ENCODE measurements at regions not wholly inside any gene's neighbourhood (a gene's known extent, or its start where the extent isn't known, plus 50 kb on each side); places are given as distances from the start of the nearest gene placed in this dataset.

GRCh38 chr1:88239205-88239604, 444.9 kb upstream of the PKN2 start:
- Histone ChIP-seq H3K27me3 (ENCODE audit: control insufficient read depth, insufficient read depth, low read length) (no peaks in the 10 kb centered on the region), H3K9ac (ENCODE audit: low read depth, low read length) (no peak overlapping the region), H3K27ac (ENCODE audit: low read depth, low read length) (no peak overlapping the region), H3K36me3 (ENCODE audit: control insufficient read depth, insufficient read depth, low read length) (no peaks in the 10 kb centered on the region), H3K4me3 (ENCODE audit: low read depth, low read length) (no peak overlapping the region), H3K4me1 (ENCODE audit: control insufficient read depth, insufficient read depth, low read length) (no peaks in the 10 kb centered on the region), H3K9me3 (ENCODE audit: control insufficient read depth, insufficient read depth, low read length) (no peaks in the 10 kb centered on the region)

GRCh38 chr1:88247666-88248065, 436.4 kb upstream of the PKN2 start:
- peaks cover 10% of the 10 kb centered on the region for H3K4me1 ChIP-seq (ENCODE audit: control insufficient read depth, insufficient read depth, low read length)
- H3K4me3 ChIP-seq (ENCODE audit: low read depth, low read length) = no peak overlapping the region
- H3K27ac ChIP-seq (ENCODE audit: low read depth, low read length) = no peak overlapping the region
- H3K9ac ChIP-seq (ENCODE audit: low read depth, low read length) = no peak overlapping the region
- H3K36me3 ChIP-seq (ENCODE audit: control insufficient read depth, insufficient read depth, low read length) = no peaks in the 10 kb centered on the region
- no peaks in the 10 kb centered on the region for H3K27me3 ChIP-seq (ENCODE audit: control insufficient read depth, insufficient read depth, low read length)
- H3K9me3 ChIP-seq (ENCODE audit: control insufficient read depth, insufficient read depth, low read length) = no peaks in the 10 kb centered on the region

- Histone ChIP-seq H3K4me3 (ENCODE audit: low read depth, low read length) (no peak overlapping the region), H3K9me3 (ENCODE audit: control insufficient read depth, insufficient read depth, low read length) (no peaks in the 10 kb centered on the region)
Observed at GRCh38 chr1:88250915-88251314, 433.2 kb upstream of the PKN2 start.

GRCh38 chr1:88252745-88253144, 431.3 kb upstream of the PKN2 start:
- H3K4me1 ChIP-seq (ENCODE audit: control insufficient read depth, insufficient read depth, low read length) = peaks cover 2% of the 10 kb centered on the region
- H3K9me3 ChIP-seq (ENCODE audit: control insufficient read depth, insufficient read depth, low read length) = no peaks in the 10 kb centered on the region
- H3K27ac ChIP-seq (ENCODE audit: low read depth, low read length) = no peak overlapping the region
- no peaks in the 10 kb centered on the region for H3K27me3 ChIP-seq (ENCODE audit: control insufficient read depth, insufficient read depth, low read length)
- no peak overlapping the region for H3K4me3 ChIP-seq (ENCODE audit: low read depth, low read length)
- no peaks in the 10 kb centered on the region for H3K36me3 ChIP-seq (ENCODE audit: control insufficient read depth, insufficient read depth, low read length)
- H3K9ac ChIP-seq (ENCODE audit: low read depth, low read length) = no peak overlapping the region

More at GRCh38 chr1:88250915-88251314, 433.2 kb upstream of the PKN2 start:
- no peaks in the 10 kb centered on the region for H3K27me3 ChIP-seq (ENCODE audit: control insufficient read depth, insufficient read depth, low read length)
- H3K4me1 ChIP-seq (ENCODE audit: control insufficient read depth, insufficient read depth, low read length) = peaks cover 10% of the 10 kb centered on the region
- no peaks in the 10 kb centered on the region for H3K36me3 ChIP-seq (ENCODE audit: control insufficient read depth, insufficient read depth, low read length)
- no peak overlapping the region for H3K27ac ChIP-seq (ENCODE audit: low read depth, low read length)
- H3K9ac ChIP-seq (ENCODE audit: low read depth, low read length) = no peak overlapping the region

- H3K9me3 ChIP-seq (ENCODE audit: control insufficient read depth, insufficient read depth, low read length) = no peaks in the 10 kb centered on the region
- H3K4me3 ChIP-seq (ENCODE audit: low read depth, low read length) = no peak overlapping the region
- no peak overlapping the region for H3K27ac ChIP-seq (ENCODE audit: low read depth, low read length)
- H3K36me3 ChIP-seq (ENCODE audit: control insufficient read depth, insufficient read depth, low read length) = no peaks in the 10 kb centered on the region
- H3K9ac ChIP-seq (ENCODE audit: low read depth, low read length) = no peak overlapping the region
- H3K27me3 ChIP-seq (ENCODE audit: control insufficient read depth, insufficient read depth, low read length) = no peaks in the 10 kb centered on the region
- no peaks in the 10 kb centered on the region for H3K4me1 ChIP-seq (ENCODE audit: control insufficient read depth, insufficient read depth, low read length)
Observed at GRCh38 chr1:88265606-88266005, 418.5 kb upstream of the PKN2 start.

GRCh38 chr1:88266051-88266450, 418.0 kb upstream of the PKN2 start:
- Histone ChIP-seq H3K9me3 (ENCODE audit: control insufficient read depth, insufficient read depth, low read length) (no peaks in the 10 kb centered on the region), H3K4me1 (ENCODE audit: control insufficient read depth, insufficient read depth, low read length) (no peaks in the 10 kb centered on the region), H3K4me3 (ENCODE audit: low read depth, low read length) (no peak overlapping the region), H3K36me3 (ENCODE audit: control insufficient read depth, insufficient read depth, low read length) (no peaks in the 10 kb centered on the region), H3K27ac (ENCODE audit: low read depth, low read length) (no peak overlapping the region), H3K9ac (ENCODE audit: low read depth, low read length) (no peak overlapping the region), H3K27me3 (ENCODE audit: control insufficient read depth, insufficient read depth, low read length) (no peaks in the 10 kb centered on the region)

- Histone ChIP-seq H3K36me3 (ENCODE audit: control insufficient read depth, insufficient read depth, low read length) (no peaks in the 10 kb centered on the region), H3K4me1 (ENCODE audit: control insufficient read depth, insufficient read depth, low read length) (peaks cover 5% of the 10 kb centered on the region), H3K27ac (ENCODE audit: low read depth, low read length) (no peak overlapping the region), H3K9me3 (ENCODE audit: control insufficient read depth, insufficient read depth, low read length) (no peaks in the 10 kb centered on the region), H3K4me3 (ENCODE audit: low read depth, low read length) (no peak overlapping the region), H3K27me3 (ENCODE audit: control insufficient read depth, insufficient read depth, low read length) (no peaks in the 10 kb centered on the region), H3K9ac (ENCODE audit: low read depth, low read length) (no peak overlapping the region)
Observed at GRCh38 chr1:88272216-88272615, 411.9 kb upstream of the PKN2 start.

GRCh38 chr1:88274431-88274830, 409.6 kb upstream of the PKN2 start:
- H3K27me3 ChIP-seq (ENCODE audit: control insufficient read depth, insufficient read depth, low read length) = no peaks in the 10 kb centered on the region
- no peaks in the 10 kb centered on the region for H3K9me3 ChIP-seq (ENCODE audit: control insufficient read depth, insufficient read depth, low read length)
- H3K4me3 ChIP-seq (ENCODE audit: low read depth, low read length) = no peak overlapping the region
- H3K4me1 ChIP-seq (ENCODE audit: control insufficient read depth, insufficient read depth, low read length) = peaks cover 5% of the 10 kb centered on the region
- H3K27ac ChIP-seq (ENCODE audit: low read depth, low read length) = no peak overlapping the region
- H3K36me3 ChIP-seq (ENCODE audit: control insufficient read depth, insufficient read depth, low read length) = no peaks in the 10 kb centered on the region
- no peak overlapping the region for H3K9ac ChIP-seq (ENCODE audit: low read depth, low read length)

- Histone ChIP-seq H3K4me3 (ENCODE audit: low read depth, low read length) (no peak overlapping the region), H3K27me3 (ENCODE audit: control insufficient read depth, insufficient read depth, low read length) (no peaks in the 10 kb centered on the region), H3K36me3 (ENCODE audit: control insufficient read depth, insufficient read depth, low read length) (no peaks in the 10 kb centered on the region), H3K27ac (ENCODE audit: low read depth, low read length) (no peak overlapping the region), H3K9me3 (ENCODE audit: control insufficient read depth, insufficient read depth, low read length) (no peaks in the 10 kb centered on the region), H3K4me1 (ENCODE audit: control insufficient read depth, insufficient read depth, low read length) (peaks cover 5% of the 10 kb centered on the region), H3K9ac (ENCODE audit: low read depth, low read length) (no peak overlapping the region)
Observed at GRCh38 chr1:88275259-88275862, 408.7 kb upstream of the PKN2 start.

- Histone ChIP-seq H3K4me1 (ENCODE audit: control insufficient read depth, insufficient read depth, low read length) (peaks cover 5% of the 10 kb centered on the region), H3K36me3 (ENCODE audit: control insufficient read depth, insufficient read depth, low read length) (no peaks in the 10 kb centered on the region), H3K9ac (ENCODE audit: low read depth, low read length) (no peak overlapping the region), H3K27me3 (ENCODE audit: control insufficient read depth, insufficient read depth, low read length) (no peaks in the 10 kb centered on the region), H3K27ac (ENCODE audit: low read depth, low read length) (no peak overlapping the region), H3K9me3 (ENCODE audit: control insufficient read depth, insufficient read depth, low read length) (no peaks in the 10 kb centered on the region), H3K4me3 (ENCODE audit: low read depth, low read length) (no peak overlapping the region)
Observed at GRCh38 chr1:88276163-88276562, 407.9 kb upstream of the PKN2 start.

GRCh38 chr1:88284066-88284465, 400.0 kb upstream of the PKN2 start:
- no peak overlapping the region for H3K4me3 ChIP-seq (ENCODE audit: low read depth, low read length)
- no peaks in the 10 kb centered on the region for H3K27me3 ChIP-seq (ENCODE audit: control insufficient read depth, insufficient read depth, low read length)
- no peak overlapping the region for H3K27ac ChIP-seq (ENCODE audit: low read depth, low read length)
- no peaks in the 10 kb centered on the region for H3K36me3 ChIP-seq (ENCODE audit: control insufficient read depth, insufficient read depth, low read length)
- H3K4me1 ChIP-seq (ENCODE audit: control insufficient read depth, insufficient read depth, low read length) = no peaks in the 10 kb centered on the region
- H3K9me3 ChIP-seq (ENCODE audit: control insufficient read depth, insufficient read depth, low read length) = no peaks in the 10 kb centered on the region
- H3K9ac ChIP-seq (ENCODE audit: low read depth, low read length) = no peak overlapping the region

All from HUES48 (cell line).